H1 (cell line): ENCODE measurements at regions not wholly inside any gene's neighbourhood (a gene's known extent, or its start where the extent isn't known, plus 50 kb on each side); places are given as distances from the start of the nearest gene placed in this dataset.

Experiments used
- EZH2 ChIP-seq: fragments of 200-600 bp; sonication (generic); IDR thresholded peaks from 2 replicates; pipeline ENCODE4 v1.7.1; 2012; ENCODE audit warnings: low read depth, mild to moderate bottlenecking, moderate library complexity, low read length, inconsistent platforms; ENCODE audit not compliant: severe bottlenecking
- NRF1 ChIP-seq: IDR thresholded peaks from 2 replicates; pipeline ENCODE4 v1.6.1; 2011; ENCODE audit warnings: mild to moderate bottlenecking, low read depth, low read length, improper control_type of control experiment
- POLR2A ChIP-seq, 2 experiments: IDR thresholded peaks; 1 replicate in 1 of 2; 2 replicates in 1 of 2; pipeline ENCODE4 v1.6.1; 2011; ENCODE audit warnings: low read depth in 2 of 2, low read length in 2 of 2, mild to moderate bottlenecking in 2 of 2; ENCODE audit errors: control extremely low read depth in 1 of 2
- SP4 ChIP-seq: IDR thresholded peaks from 2 replicates; pipeline ENCODE4 v1.6.1; 2012; ENCODE audit warnings: low read length, inconsistent platforms
- TAF7 ChIP-seq: optimal IDR thresholded peaks from 2 replicates; pipeline ENCODE3; 2011; ENCODE audit warnings: low read depth, mild to moderate bottlenecking, inconsistent platforms, low read length, moderate library complexity, borderline replicate concordance

DNA sequence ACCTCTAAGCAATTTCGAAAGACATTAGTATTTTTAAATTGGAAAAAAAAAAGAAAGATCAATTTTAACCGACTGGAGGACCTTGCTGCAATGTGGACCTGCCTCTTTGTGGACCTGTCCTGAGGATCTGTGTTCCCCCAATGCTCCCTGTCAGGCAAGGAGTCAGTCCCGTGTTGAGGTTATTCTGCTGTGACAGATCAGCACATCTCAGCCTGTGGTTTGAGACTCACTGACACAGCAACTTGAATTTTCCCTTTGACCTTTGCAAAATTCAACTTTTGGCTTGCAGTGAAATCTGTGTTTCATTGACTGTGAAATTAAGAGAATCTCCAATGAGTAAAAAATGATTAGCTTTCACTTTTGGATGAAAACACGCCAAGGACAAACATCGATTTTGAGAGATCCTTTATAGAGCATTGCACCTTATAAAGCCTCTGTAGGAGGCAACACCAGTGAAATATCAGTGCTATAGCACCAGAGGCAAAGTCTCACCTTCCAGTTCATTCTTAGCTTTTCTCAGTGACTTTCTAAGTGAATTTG is 186.9 kb downstream of the GPAT3 start (continued):
- TF ChIP-seq NRF1, result no peak
- no peak for TF ChIP-seq POLR2A (IDR thresholded peaks at IDR 0.05; ENCODE audit: control extremely low read depth in 1 of 2, low read depth in 2 of 2, low read length in 2 of 2)
- no peak for TF ChIP-seq EZH2
- TF ChIP-seq TAF7, result no peak
- TF ChIP-seq SP4, result no peak
- TF ChIP-seq, all 59 proteins: peak for 0
